ENCODE measurements at regions not wholly inside any gene's neighbourhood (a gene's known extent, or its start where the extent isn't known, plus 50 kb on each side); places are given as distances from the start of the nearest gene placed in this dataset.

- TF ChIP-seq CTCF (conservative IDR thresholded peaks at IDR 0.05) (no peak), ZFX (IDR thresholded peaks at IDR 0.05) (no peak)
Measured at GRCh38 chr11:122330279-122330965, 214.4 kb upstream of the BLID start.

Data from C4-2B (cell line).